PC-3 (cell line): ENCODE measurements at regions not wholly inside any gene's neighbourhood (a gene's known extent, or its start where the extent isn't known, plus 50 kb on each side); places are given as distances from the start of the nearest gene placed in this dataset.

Experiments used
- ATAC-seq: fragments of 200-7000 bp; cut with Tn5 transposase; 2 replicates; pipeline ENCODE4 v1.9.1; 2020; ENCODE audit warnings: mild to moderate bottlenecking, moderate library complexity
- BruUV-seq: library from RNA; stranded (reverse); fragments of 400-500 nt; replicated peaks from 2 replicates; lab custom pipeline; 2021; lab: Mats Ljungman, UMichigan
- CTCF ChIA-PET: fragments of 300-600 bp; sonication (Branson Sonifier 250); formaldehyde crosslinking; loops from one replicate; lab custom pipeline; 2022; ENCODE audit warnings: antibody characterized with exemption; lab: Charles Lee
- POLR2A ChIA-PET: fragments of 300-600 bp; sonication (Branson Sonifier 250); formaldehyde crosslinking; loops from one replicate; lab custom pipeline; 2022; ENCODE audit warnings: antibody characterized with exemption; ENCODE audit not compliant: unreplicated experiment; lab: Charles Lee
- DNase-seq: peaks from one replicate; pipeline ENCODE4 v3.0.0-alpha.2; 2015
- H2AFZ ChIP-seq: fragments of 300-600 bp; sonication (generic); 2 replicates; pipeline ENCODE4 v1.6.0; 2016; ENCODE audit warnings: antibody characterized with exemption, low read length
- H3F3A ChIP-seq: fragments of 300-600 bp; sonication (generic); one replicate; pipeline ENCODE4 v1.6.0; 2017; ENCODE audit warnings: antibody characterized with exemption, low read length, control low read depth, mild to moderate bottlenecking; ENCODE audit not compliant: unreplicated experiment
- H3K27ac ChIP-seq: fragments of 300-600 bp; sonication (generic); 2 replicates; pipeline ENCODE4 v1.5.1; 2016; ENCODE audit warnings: mild to moderate bottlenecking, low read length
- H3K27me3 ChIP-seq: fragments of 300-600 bp; sonication (generic); 2 replicates; pipeline ENCODE4 v1.6.1; 2016; ENCODE audit warnings: low read length, mixed read lengths
- H3K36me3 ChIP-seq: fragments of 300-600 bp; sonication (generic); 2 replicates; pipeline ENCODE4 v1.6.1; 2016; ENCODE audit warnings: low read depth, mixed run types, low read length, mixed read lengths
- H3K4me1 ChIP-seq: fragments of 300-600 bp; sonication (generic); 2 replicates; pipeline ENCODE4 v1.5.1; 2016; ENCODE audit warnings: low read length; ENCODE audit not compliant: insufficient read depth
- H3K4me2 ChIP-seq: fragments of 300-600 bp; sonication (generic); 2 replicates; pipeline ENCODE4 v1.6.0; 2016; ENCODE audit warnings: low read length
- H3K4me3 ChIP-seq: fragments of 300-600 bp; sonication (generic); 2 replicates; pipeline ENCODE4 v1.5.1; 2016; ENCODE audit warnings: mild to moderate bottlenecking, low read length, mixed read lengths
- H3K79me2 ChIP-seq: fragments of 300-600 bp; sonication (generic); 2 replicates; pipeline ENCODE4 v1.6.1; 2017; ENCODE audit warnings: low read length, mixed read lengths
- H3K9ac ChIP-seq: fragments of 300-600 bp; sonication (generic); 2 replicates; pipeline ENCODE4 v1.6.0; 2016; ENCODE audit warnings: mild to moderate bottlenecking, low read length
- H3K9me2 ChIP-seq: fragments of 300-600 bp; sonication (generic); replicated peaks from 2 replicates; pipeline ENCODE4 v1.6.1; 2016; ENCODE audit warnings: mixed run types, low read length, mixed read lengths
- H3K9me3 ChIP-seq: fragments of 300-600 bp; sonication (generic); 2 replicates; pipeline ENCODE4 v1.6.1; 2016; ENCODE audit warnings: low read length, mixed read lengths
- H4K20me1 ChIP-seq: fragments of 300-600 bp; sonication (generic); 2 replicates; pipeline ENCODE4 v1.6.1; 2016; ENCODE audit warnings: low read length, mixed read lengths
- CTCF ChIP-seq: fragments of 300-600 bp; sonication (generic); conservative IDR thresholded peaks from 2 replicates; pipeline ENCODE4 v1.5.1; 2017; ENCODE audit warnings: antibody characterized with exemption, low read depth, mild to moderate bottlenecking, low read length
- EZH2 ChIP-seq: fragments of 300-600 bp; sonication (generic); IDR thresholded peaks from one replicate; pipeline ENCODE4 v1.6.1; 2017; ENCODE audit warnings: antibody characterized with exemption, mild to moderate bottlenecking, low read length; ENCODE audit not compliant: unreplicated experiment
- EZH2phosphoT487 ChIP-seq: fragments of 300-600 bp; sonication (generic); IDR thresholded peaks from 2 replicates; pipeline ENCODE4 v1.6.1; 2018; ENCODE audit warnings: mild to moderate bottlenecking, antibody characterized with exemption, low read length, borderline replicate concordance
- intact Hi-C: fragments of 100-400 bp; cut with micrococcal nuclease; formaldehyde crosslinking; loops from 2 replicates; pipeline ENCODE4 v1.9.0; 2023

- H3K4me2 ChIP-seq: peak overlapping the region; percentile 88
- 0 out of 2 replicates have a peak, but pooled peaks cover 4% of the 10 kb centered on the region for H4K20me1 ChIP-seq
- peak; percentile 81 for DNase-seq
- peak overlapping the region; percentile 83 for H2AFZ ChIP-seq
- H3K79me2 ChIP-seq: peaks cover 36% of the 10 kb centered on the region
- H3K4me3 ChIP-seq: peak overlapping the region; percentile 75
- no peak for TF ChIP-seq EZH2
- no peak for TF ChIP-seq CTCF
- TF ChIP-seq EZH2phosphoT487: no peak
- POLR2A ChIA-PET: interaction anchor here (0.6 kb wide), 1 partner anchor 574 kb away, joined by 8 read pairs; no protein-coding TSS in a partner anchor
- peaks cover 26% of the 10 kb centered on the region for H3K4me1 ChIP-seq
- no peaks in the 10 kb centered on the region for H3K36me3 ChIP-seq
- CTCF ChIA-PET: no interaction called here
- peak overlapping the region; percentile 33 for H3K9ac ChIP-seq
- peak; percentile 53 for ATAC-seq
- BruUV-seq: no TSS peak
- no peaks in the 10 kb centered on the region for H3F3A ChIP-seq
- no peaks in the 10 kb centered on the region for H3K9me3 ChIP-seq
- peak overlapping the region; percentile 8 for H3K27ac ChIP-seq
- no peaks in the 10 kb centered on the region for H3K9me2 ChIP-seq
- no peaks in the 10 kb centered on the region for H3K27me3 ChIP-seq
- intact Hi-C loops: no loop called here
Measured at GRCh38 chr3:11720304-11720898, 76.7 kb upstream of the VGLL4 start.

DNA sequence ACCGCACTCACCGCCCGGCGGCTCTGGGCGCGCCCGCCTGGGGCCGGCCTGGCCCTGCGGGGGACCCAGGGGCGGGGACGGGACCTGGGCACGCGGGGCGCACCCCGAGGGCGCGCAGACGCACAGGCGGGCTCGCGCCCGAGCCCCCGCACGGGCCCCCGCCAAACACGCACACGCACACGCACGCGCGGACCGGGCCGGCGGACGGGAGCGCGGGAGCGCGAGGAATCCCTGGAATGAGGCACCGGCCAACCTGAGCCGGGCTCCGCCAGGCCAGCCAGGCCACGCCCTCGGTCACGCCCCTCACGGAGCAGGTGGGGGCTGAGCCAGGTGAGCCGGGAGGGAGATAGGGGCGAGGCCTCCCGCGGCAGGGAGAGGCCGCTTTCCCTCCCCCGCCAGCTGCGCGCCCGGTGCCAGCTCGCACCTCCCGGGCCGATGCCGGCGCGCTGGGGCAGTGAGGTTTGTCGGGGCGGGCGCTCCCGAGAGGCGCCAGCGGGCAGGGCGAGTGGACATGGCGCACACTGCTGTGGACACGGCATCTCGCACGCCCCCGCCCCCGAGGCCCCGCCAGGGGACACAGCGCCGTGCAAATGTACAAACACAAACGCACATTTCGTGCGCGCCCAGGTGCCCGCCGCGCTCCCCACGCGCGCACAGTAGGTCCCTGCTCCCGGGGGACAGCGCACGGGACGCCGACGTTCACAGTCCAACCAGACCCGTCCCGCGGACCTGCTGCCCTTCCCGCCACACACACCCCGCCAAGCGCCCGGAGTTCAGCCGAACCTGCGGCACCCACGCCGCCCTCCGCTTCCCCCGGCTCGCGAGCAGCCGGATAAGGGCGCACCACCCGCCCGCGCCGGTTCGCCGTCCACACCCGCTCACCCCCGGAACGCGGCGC lies 75.9 kb upstream of the VGLL4 start:
- Histone ChIP-seq H3F3A (no peaks in the 10 kb centered on the region), H3K27me3 (no peaks in the 10 kb centered on the region), H3K79me2 (peaks cover 44% of the 10 kb centered on the region), H3K36me3 (no peaks in the 10 kb centered on the region), H3K4me2 (peak overlapping the region; percentile 88), H3K27ac (peak overlapping the region; percentile 22), H3K9ac (peak overlapping the region; percentile 69), H4K20me1 (0 out of 2 replicates have a peak, but pooled peaks cover 4% of the 10 kb centered on the region), H3K4me3 (peak overlapping the region; percentile 75), H3K9me3 (no peaks in the 10 kb centered on the region), H3K9me2 (no peaks in the 10 kb centered on the region), H2AFZ (peak overlapping the region; percentile 83), H3K4me1 (peaks cover 26% of the 10 kb centered on the region)
- peak; percentile 78 for ATAC-seq
- intact Hi-C loops: loop anchor here (2.0 kb wide), 1 partner anchor 45 kb away; no protein-coding TSS in a partner anchor
- TF ChIP-seq EZH2phosphoT487: 0 out of 2 replicates have a peak, but pooled peaks have one; percentile 35
- no peak for TF ChIP-seq EZH2
- TF ChIP-seq CTCF: no peak
- DNase-seq: peak; percentile 97
- POLR2A ChIA-PET: interaction anchor here (0.6 kb wide), 1 partner anchor 573 kb away, joined by 8 read pairs; no protein-coding TSS in a partner anchor
- BruUV-seq: no TSS peak
- CTCF ChIA-PET: interaction anchor here (0.7 kb wide), 1 partner anchor 45 kb away, joined by 3 read pairs; no protein-coding TSS in a partner anchor
